Fibroblast of skin of back (primary cell): ENCODE measurements at regions not wholly inside any gene's neighbourhood (a gene's known extent, or its start where the extent isn't known, plus 50 kb on each side); places are given as distances from the start of the nearest gene placed in this dataset.
"Not testable (repeated sequence)": the region's sequence is repeated elsewhere in the genome, so short reads cannot be mapped to it uniquely, and the experiment has no call there.

Experiments used
- DNase-seq: peaks from one replicate; pipeline ENCODE4 v3.0.0-alpha.2; 2013

DNA sequence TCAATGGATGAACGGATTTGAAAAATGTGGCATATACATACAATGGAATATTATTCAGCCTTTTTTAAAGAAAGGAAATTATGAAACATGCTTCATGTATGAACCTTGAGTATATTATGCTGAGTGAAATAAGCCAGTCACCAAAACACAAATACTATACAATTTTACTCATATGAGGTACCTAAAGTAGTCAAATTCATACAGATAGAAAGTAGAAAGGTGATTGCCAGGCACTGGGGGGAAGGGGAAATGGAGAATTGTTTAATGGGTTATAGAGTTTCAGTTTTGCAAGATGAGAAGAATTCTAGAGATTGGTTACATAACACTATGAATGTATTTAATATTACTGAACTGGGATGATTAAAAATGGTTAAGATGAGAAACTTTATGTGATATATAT, 171.4 kb downstream of the TMTC3 start:
- no peak for DNase-seq

DNA sequence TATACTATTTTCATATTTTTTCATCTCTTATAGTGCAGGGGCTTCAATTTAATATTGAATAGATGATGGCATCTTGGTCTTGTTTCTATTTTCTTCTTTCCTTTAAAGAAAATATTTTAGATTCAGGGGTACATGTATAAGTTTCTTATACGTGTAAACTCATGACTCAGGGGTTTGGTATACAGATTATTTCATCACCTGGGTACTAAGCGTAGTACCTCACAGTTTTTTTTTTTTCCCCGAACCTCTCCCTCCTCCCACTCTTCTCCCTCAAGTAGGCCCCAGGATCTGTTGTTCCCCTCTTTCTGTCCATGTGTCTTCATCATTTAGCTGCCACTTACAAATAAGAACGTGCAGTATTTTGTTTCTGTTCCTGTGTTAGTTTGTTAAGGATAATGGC, 172.6 kb downstream of the TMTC3 start:
- no peak for DNase-seq

DNA sequence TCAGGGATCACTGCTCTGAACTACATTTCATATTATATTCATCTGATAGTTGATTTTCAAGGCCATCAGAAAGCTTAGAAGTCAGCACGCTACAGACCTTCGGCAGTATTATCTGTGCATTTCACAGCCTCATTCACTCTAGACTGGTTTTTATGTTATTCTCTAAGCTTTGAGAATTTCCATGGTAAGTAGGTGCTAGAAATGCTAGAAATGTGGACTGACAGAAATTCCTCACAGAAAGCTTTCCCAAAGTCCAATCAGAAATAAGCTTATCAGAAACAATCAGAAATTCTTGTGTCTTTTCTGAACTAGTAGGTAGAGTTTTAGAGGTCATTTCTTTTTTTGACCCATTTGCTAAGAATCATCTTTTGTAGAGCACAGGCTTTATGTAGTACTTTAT, 176.6 kb downstream of the TMTC3 start:
- DNase-seq, result no peak

DNA sequence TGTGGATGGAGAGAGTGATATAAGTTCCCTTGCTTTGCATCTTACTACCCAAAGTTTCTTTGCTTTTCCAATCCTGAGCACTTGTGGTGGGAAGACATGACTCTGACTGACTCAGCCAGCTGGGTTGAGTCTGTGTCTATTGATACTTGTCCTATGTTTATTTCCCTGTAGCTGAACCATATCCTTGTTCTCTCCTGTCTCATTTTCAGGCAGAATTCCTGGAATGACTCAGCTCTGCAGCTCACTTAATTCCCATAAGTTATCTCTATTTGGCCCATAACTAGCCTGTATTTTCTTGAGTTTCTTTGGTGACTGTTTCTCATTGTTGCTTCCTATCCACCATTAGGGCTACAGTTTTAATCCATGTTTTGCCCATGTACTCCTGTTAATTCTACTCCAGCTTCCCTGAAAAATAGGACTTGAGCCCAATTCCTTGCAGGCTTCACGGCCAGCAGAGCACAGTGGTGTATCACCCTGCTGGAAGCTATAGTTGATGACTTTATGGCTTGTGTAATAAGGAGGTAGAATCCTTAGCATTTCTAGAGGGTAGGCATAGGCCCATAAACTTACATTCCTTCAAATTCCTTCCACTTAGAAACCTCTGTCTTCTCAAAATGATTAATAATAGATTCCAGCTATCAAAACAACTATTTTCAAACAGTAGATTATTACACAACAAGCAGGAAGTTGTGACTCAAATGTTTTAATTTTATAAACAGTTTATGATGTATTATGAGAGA, 183.1 kb downstream of the TMTC3 start:
- peak; percentile 96 for DNase-seq

DNA sequence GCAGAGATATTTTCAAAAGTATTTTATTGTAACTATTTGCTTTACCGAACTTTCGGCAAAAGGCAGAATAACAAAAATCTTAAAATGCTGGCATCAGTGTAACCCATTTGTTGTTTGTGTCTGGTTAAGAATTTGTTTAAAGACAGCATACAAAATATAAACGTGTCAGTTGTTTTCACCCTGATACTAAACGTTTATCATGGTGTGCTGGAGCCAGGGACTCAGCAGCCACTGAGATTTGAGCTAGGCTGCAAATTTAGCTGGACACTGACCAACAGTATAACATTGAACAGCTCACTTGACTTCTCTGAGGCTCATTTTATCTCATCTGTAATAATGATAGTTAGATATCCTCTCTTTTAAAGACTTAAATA, 183.7 kb downstream of the TMTC3 start:
- peak; percentile 28 for DNase-seq

DNA sequence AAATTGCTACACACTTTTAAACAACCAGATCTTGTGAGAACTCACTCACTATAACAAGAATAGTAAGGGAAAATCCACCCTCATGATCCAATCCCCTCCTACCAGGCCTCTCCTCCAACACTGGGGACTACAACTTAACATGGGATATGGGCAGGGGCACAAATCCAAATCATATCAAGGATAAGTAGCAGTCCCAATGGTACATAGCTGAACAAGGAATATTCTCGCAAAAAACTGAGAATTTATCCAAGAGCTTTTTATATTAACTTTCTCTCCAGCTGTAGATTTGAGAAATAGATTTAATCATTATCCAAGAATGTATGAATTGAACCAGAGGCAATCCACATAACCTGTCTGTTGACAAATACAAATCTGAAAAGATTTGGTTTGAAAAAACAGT, 185.2 kb downstream of the TMTC3 start:
- no peak for DNase-seq

DNA sequence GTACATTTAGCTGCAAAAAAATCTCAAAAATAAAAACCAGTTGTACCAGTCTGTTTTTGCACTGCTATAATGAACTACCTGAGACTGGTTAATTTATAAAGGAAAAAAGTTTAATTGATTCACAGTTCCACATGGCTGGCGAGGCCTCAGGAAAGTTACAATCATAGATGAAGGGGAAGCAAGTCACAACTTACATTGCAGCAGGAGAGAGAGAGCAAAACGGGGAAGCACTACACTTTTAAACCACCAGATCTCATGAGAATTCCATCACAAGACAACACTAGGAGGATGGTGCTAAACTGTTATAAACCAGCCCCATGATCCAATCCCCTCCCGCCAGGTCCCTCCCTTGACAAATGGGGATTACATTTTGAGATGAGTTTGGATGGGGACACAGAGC, 186.0 kb downstream of the TMTC3 start:
- no peak for DNase-seq

DNA sequence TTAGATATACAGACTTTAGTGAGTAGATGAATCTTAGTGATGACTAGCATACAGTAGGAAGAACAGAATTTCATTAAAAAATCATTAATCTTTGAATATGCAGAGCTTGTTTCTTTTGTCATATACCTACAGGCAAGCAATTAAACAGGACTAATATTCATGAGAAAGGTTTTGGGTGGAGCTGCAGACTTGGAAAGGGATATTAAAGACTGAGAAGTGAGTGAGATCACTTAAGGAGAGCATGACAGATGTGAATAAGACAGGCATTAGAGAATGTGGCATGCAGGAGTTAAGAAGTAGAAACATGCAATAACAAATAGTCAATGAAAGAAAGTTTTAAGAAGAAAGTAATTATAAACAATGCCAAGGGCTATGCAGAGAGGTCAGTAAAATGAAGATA, 187.7 kb downstream of the TMTC3 start:
- no peak for DNase-seq

DNA sequence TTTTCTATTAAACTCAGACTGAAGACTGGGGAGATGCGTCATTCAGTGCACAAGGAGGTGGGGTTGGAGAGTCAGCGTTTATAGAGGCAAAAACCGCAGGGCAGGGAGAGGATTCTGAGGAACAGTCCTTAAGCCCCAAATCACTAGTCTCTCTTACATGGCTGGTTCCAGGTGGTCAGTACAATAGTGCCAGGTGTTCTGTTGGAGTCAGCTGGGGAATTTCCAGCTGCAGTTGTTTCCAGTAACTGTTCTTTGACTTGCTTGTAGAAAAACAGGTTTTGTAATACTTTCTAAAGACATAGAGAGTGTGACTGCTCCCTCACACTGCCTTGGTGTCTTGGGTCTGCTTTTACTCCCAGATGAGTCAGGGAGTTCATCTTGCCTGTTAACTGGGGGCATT, 192.2 kb downstream of the TMTC3 start:
- DNase-seq, result peak; percentile 16

DNA sequence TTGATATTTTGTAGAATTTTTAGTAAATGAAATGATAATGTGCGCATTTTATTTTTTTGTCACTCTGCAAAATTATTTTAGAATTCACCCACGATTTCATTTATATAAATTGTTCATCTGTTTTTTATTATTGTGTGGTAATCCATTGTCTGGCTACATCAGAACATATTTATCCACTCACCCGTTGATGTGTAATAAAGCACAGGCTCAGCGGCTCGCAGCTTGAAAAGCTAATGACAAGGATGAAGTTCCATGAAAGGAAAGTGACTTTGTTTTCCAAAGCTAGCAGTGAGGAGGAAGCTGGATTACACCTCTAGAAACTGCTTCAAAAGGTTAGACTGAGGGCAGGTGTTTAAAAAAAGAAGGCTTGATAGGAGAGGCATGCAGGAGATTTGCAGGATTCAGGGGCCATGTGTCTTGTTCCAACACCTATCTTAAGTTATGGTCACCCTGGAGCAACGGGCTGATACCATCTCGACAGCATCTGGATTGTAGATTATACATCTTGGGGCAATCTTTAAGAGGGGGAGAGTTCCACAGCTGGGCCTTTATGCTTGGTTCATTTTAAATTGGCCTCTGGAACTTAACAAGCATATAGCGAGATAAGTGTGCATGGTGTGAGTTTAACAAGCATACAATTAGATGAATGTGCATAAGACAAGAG, 194.1 kb downstream of the TMTC3 start:
- no peak for DNase-seq

DNA sequence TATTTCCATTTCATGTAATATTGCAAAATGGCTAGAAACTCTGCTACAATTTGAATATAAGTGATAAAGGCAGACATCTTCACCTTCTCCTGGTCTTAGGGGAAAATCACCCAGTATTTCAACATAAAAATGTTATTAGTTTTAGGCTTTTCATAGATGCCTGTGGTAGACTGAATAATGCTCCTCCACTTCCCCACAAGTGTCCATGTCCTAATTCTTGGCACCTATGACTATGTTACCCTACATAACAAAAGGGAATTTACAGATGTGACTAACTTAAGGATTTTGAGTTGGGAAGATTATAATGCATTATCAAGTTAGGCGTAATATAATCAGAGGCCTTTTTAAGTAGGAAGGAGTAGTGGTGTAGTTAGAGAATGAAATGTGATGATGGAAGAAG, 196.4 kb downstream of the TMTC3 start:
- no peak for DNase-seq

DNA sequence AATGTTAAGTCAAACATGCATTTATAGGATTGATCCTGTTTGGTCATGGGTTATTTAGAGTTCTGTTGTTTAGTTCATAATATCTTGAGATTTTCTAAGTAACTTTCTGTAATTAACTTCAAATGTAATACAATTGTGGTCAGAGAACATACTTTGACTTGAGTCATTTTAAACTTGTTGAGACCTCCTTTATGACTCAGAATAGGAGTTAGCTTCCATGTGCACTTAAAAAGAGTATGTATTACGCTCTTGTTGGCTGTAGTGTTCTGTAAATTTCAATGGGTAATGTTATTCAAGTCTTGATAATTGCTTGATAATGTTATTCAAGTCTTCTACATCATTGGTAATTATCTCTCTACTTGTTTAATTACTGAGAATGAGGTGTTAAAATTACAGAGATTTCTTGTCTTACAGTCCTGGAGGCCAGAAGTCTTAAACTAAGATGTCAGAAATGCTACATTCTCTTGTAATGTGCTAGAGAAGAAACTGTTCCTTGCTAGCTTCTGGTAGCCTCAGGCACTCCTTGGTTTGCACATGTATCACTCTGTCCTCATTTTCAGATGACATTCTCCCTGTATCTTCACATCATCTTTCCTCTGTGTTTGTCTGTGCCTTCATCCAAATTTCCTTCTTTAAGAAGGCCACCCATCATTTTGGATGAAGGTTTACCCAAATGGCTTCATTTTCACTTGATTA, 197.3 kb downstream of the TMTC3 start:
- DNase-seq, result peak; percentile 75

DNA sequence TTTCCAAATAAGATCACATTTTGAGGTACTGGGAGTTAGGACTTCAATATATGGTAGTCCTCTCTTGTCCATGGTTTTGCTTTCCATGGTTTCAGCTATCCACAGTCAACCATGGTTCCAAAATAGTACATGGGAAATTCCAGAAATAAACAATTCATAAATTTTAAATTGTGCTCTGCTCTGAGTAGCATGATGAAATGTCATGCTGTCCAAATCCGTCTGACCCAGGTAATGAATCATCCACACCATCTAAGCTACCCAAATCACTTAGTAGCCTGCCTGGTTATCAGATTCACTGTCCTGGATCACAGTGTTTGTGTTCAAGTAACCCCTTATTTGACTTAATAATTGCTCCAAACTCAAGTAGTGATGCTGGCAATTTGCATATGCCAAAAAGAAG, 197.9 kb downstream of the TMTC3 start:
- no peak for DNase-seq

DNA sequence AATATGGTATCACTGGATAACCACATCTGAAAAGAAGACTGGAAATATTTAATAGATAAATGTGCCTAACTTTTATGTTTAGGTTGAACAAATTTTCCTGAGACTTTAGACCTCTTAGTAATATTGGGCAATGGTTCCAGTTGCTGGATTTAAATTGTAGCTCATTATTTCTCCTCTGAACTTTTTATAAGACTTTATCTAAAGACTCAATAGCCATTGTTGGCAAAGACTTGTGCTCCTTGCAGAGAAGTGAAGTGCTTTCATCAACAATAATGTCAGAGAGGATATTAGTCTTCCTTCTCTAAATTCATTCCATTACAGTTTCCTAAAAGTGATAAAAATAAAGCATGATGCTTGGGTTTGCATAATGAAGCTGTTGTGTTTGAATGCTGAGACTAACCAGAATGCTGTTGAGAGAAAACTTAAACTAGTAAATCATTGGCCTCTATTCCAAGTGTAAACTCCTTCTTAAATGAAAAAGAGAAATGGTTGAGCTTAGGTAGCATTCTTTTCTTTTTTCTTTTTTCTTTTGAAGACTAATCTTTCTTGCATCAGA, 200.2 kb downstream of the TMTC3 start:
- no peak for DNase-seq

DNA sequence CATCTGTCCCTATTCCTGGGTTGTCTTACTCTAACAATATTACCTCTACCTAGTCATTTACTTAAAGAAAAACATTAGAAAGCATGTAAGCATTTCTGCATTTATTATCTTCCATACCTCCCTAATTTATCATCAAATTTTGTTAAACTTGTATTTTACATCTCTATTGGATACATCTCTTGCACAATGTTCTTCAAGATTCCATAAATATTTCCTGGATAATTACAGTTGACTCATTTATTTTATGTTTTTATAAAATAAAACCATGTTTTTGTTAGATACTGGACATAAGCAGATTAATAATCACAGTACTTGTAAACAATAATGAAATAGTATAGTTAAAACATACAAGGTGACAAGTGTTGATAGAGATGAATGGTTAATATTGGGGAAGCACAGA, 209.0 kb downstream of the TMTC3 start:
- peak; percentile 24 for DNase-seq

DNA sequence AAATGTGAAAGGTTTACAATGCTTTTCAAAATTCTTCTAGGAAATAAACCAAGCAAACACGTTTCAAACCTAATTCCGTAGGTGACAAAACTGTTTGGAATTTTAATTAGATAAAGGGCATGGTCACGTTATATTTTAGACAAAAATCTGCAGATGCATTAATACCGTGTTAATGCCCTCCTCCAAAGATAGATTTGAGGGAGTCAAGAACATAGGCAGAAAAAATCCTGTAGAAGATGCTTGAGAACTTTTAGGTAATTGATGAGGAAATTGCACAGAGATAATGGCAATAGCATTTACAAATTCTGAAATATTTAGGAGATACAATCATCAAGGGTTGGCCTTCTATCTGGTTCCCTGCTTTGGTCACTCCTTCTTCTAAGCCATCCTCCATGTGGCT, 212.6 kb downstream of the TMTC3 start:
- DNase-seq, result no peak

DNA sequence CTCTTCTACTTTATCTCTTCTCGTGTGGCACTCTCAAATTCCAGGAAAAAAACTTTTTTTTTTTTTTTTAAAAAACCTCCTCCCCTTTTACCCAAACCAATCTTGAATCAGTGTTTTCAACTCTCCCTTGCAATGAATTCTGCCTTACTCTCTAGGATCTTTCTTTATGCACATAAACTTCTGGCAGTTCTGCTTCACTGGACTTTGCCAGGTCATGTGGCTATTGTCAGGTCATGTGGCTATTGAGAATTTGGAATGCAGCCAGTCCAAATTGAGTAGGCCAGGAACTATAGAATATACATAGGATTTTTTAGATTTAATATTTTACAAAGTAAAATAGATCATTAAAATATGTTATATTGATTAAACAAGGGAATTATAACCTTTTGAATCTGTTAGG, 218.2 kb downstream of the TMTC3 start:
- no peak for DNase-seq

DNA sequence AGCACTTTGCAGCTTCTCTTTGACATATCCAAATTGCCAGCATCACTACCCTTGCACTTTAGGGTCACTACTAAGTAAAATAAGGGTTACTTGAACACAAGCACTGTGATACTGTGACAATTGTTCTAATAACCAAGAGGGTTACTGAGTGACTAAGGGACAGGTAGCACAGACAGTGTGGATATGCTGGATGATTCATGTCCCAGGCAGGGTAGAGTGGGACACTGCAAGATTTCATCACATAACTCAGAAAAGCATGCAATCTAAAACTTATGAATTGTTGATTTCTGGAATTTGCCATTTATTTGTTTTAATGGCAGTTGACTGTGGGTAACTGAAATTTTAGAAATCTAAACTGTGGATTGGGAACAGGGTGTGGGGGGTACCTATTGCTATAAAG, 218.8 kb downstream of the KITLG start:
- DNase-seq, result peak; percentile 56

DNA sequence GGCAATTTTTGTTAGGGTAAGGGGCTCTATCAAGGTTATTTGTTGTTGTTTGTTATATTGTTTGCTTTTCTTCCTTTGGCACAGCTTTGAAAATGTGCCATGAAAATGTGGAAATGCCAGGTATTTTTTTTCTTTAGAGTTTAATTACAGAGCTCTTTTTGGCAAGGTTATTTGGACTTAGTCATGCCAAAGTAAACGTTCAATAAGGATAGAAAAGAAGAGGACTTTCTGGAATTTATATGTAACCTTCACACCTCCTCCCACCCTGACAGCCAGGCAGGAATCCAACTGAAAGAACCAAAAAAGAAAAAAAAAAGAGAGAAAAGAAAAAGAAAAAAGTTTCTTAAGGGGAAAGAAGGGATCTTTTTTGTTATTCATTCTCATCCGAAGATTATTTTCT, 217.8 kb downstream of the KITLG start:
- DNase-seq, result peak; percentile 13

DNA sequence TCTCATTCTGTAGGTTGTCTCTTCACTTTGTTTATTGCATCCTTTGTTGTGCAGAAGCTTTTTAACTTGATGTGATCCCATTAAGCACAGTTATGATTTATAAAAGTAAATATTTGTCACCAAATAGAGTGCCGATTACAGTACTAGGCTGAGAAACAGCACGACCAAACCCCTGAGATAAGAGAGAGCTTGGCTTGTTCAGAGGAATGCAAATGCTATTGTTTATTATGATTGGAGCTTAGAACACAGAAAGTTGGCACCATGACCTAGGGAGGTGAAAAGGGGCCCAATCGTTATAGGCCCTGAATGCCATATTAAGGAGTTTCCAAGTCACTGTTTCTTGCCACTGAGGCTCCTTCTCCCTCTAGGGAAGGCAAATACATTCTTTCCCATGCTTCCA, 214.9 kb downstream of the KITLG start:
- DNase-seq, result no peak

DNA sequence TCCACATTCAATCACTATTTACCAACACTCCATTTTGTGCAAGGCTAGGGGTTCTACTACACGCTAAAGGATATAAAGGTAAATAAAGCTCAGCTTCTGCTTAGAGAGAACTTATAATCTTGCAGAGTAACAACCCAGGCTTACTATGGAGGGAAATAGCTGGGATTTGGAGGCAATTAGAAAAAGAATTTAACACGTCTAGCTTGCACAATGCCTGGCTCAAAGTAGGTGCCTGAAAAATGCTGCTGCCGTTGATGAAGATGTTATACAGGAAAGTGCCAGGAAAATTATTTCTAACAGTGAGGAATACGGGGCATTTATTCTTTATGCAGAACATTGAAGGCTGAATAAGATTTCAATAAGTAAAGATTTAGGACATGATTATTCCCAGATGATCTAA, 214.2 kb downstream of the KITLG start:
- DNase-seq, result no peak

DNA sequence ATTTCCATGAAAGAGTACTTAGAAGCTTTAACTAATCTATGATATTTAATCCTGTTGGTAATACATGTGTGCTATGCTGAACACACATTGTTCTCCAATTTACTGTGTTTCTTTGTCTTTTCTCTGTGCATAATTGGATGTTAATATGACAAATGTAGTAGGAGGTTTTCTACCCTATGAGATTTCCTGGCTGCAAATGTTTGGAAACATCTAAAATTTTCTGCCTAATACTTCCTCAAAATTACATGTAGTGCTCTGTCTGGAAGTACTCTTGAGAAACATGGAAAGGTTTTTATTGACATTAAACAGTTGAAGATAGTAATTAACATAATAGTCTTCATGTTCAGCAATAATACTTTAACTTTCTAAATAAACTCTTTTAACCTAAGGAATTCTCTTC, 213.0 kb downstream of the KITLG start:
- DNase-seq, result no peak

DNA sequence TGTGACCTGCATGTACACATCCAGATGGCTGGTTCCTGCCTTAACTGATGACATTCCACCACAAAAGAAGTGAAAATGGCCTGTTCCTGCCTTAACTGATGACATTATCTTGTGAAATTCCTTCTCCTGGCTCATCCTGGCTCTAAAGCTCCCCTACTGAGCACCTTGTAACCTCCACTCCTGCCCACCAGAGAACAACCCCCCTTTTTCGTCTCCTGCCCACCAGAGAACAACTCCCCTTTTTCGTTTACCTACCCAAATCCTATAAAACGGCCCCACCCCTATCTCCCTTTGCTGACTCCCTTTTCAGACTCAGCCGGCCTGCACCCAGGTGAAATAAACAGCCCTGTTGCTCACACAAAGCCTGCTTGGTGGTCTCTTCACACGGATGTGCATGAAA, 212.2 kb downstream of the KITLG start:
- DNase-seq, result not testable (repeated sequence)
